Mammary epithelial cell (primary cell): ENCODE measurements at regions not wholly inside any gene's neighbourhood (a gene's known extent, or its start where the extent isn't known, plus 50 kb on each side); places are given as distances from the start of the nearest gene placed in this dataset.
"Not testable (repeated sequence)": the region's sequence is repeated elsewhere in the genome, so short reads cannot be mapped to it uniquely, and the experiment has no call there.

Source experiments
- EZH2 ChIP-seq: IDR thresholded peaks from 2 replicates; pipeline ENCODE4 v1.6.1; 2012; ENCODE audit warnings: low read length, inconsistent platforms, borderline replicate concordance
- TF ChIP-seq, protein P1 (sequence below), 2 donors: IDR thresholded peaks in 1 of 2; conservative IDR thresholded peaks in 1 of 2; 2 replicates each; pipeline ENCODE4 v1.5.1; 2011 to 2012; ENCODE audit warnings: inconsistent platforms in 2 of 2, low read length in 2 of 2, mild to moderate bottlenecking in 2 of 2, control low read depth in 1 of 2, low read depth in 1 of 2; ENCODE audit not compliant: insufficient read depth in 1 of 2; ENCODE audit errors: extremely low read depth in 1 of 2

DNA sequence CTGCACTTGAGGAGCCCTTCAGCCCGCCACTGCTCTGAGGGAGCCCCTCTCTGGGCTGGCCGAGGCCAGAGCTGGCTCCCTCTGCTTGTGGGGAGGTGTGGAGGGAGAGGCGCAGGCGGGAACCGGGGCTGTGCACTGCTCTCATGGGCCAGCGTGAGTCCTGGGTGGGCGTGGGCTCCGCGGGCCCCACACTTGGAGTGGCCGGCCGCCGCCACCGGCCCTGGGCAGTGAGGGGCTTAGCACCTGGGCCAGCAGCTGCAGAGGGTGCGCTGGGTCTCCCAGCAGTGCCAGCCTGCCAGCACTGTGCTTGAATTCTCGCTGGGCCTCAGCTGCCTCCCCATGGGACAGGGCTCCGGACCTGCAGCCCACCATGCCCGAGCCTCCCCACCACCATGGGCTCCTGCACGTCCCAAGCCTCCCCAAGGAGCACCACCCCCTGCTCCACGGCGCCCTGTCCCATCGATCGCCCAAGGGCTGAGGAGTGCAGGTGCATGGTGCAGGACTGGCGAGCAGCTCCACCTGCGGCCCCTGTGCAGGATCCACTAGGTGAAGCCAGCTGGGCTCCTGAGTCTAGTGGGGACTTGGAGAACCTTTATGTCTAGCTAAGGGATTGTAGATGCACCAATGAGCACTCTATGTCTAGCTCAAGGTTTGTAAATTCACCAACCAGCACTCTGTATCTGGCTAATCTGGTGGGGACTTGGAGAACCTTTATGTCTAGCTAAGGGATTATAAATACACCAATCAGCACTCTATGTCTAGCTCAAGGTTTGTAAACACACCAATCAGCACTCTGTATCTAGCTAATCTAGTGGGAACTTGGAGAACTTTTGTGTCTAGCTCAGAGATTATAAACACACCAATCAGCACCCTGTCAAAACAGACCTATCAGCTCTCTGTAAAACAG, 1180.3 kb downstream of the FSCB start:
- TF ChIP-seq, protein P1, sequence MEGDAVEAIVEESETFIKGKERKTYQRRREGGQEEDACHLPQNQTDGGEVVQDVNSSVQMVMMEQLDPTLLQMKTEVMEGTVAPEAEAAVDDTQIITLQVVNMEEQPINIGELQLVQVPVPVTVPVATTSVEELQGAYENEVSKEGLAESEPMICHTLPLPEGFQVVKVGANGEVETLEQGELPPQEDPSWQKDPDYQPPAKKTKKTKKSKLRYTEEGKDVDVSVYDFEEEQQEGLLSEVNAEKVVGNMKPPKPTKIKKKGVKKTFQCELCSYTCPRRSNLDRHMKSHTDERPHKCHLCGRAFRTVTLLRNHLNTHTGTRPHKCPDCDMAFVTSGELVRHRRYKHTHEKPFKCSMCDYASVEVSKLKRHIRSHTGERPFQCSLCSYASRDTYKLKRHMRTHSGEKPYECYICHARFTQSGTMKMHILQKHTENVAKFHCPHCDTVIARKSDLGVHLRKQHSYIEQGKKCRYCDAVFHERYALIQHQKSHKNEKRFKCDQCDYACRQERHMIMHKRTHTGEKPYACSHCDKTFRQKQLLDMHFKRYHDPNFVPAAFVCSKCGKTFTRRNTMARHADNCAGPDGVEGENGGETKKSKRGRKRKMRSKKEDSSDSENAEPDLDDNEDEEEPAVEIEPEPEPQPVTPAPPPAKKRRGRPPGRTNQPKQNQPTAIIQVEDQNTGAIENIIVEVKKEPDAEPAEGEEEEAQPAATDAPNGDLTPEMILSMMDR (conservative IDR thresholded peaks at IDR 0.05 in 1 of 2, IDR thresholded peaks at IDR 0.05 in 1 of 2; ENCODE audit: extremely low read depth in 1 of 2, insufficient read depth in 1 of 2, low read depth in 1 of 2, low read length in 2 of 2) = not testable (repeated sequence)
- TF ChIP-seq EZH2 = not testable (repeated sequence)
